Kidney (tissue), 13 donors: ENCODE measurements at regions not wholly inside any gene's neighbourhood (a gene's known extent, or its start where the extent isn't known, plus 50 kb on each side); places are given as distances from the start of the nearest gene placed in this dataset.

ENCODE experiments used
- DNase-seq, 5 donors: peaks; one replicate each; pipeline ENCODE4 v3.0.0-alpha.2; 2013 to 2020
- FAIRE-seq: peaks from 2 replicates; lab custom pipeline; 2012; peaks lifted over from hg19 to GRCh38; lab: Jason Lieb, UNC
- H3K27ac ChIP-seq, 2 donors: one replicate each; pipeline ENCODE4 v1.7.0; 2013; ENCODE audit warnings: low read depth in 2 of 2, low read length in 2 of 2, inconsistent platforms in 1 of 2
- H3K27me3 ChIP-seq: one replicate; pipeline ENCODE4 v1.7.1; 2013; ENCODE audit warnings: low read length, inconsistent platforms; ENCODE audit not compliant: control insufficient read depth, insufficient read depth
- H3K36me3 ChIP-seq, 3 donors: one replicate each; pipeline versions ENCODE4 v1.7.0 to v1.7.1; 2013; ENCODE audit warnings: low read length in 3 of 3, control low read depth in 1 of 3, inconsistent platforms in 1 of 3; ENCODE audit not compliant: insufficient read depth in 3 of 3, control insufficient read depth in 2 of 3
- H3K4me1 ChIP-seq, 3 donors: one replicate each; pipeline versions ENCODE4 v1.7.0 to v1.7.1; 2013; ENCODE audit warnings: low read length in 3 of 3, inconsistent platforms in 1 of 3, low read depth in 1 of 3; ENCODE audit not compliant: control insufficient read depth in 2 of 3, insufficient read depth in 2 of 3
- H3K4me3 ChIP-seq, 3 donors: one replicate each; pipeline versions ENCODE4 v1.7.0 to v1.8.1; 2013; ENCODE audit warnings: low read length in 3 of 3, control low read depth in 1 of 3, inconsistent platforms in 1 of 3
- H3K9ac ChIP-seq, 3 donors: one replicate each; pipeline versions ENCODE4 v1.7.0 to v1.7.1; 2013; ENCODE audit warnings: low read length in 3 of 3, control low read depth in 1 of 3, inconsistent platforms in 1 of 3
- H3K9me3 ChIP-seq, 3 donors: one replicate each; pipeline versions ENCODE4 v1.7.0 to v1.7.1; 2013; ENCODE audit warnings: low read length in 3 of 3, control low read depth in 1 of 3, inconsistent platforms in 1 of 3; ENCODE audit not compliant: control insufficient read depth in 2 of 3, insufficient read depth in 1 of 3
- CTCF ChIP-seq: IDR thresholded peaks from 3 replicates; pipeline ENCODE4 v1.5.1; 2012; ENCODE audit warnings: mild to moderate bottlenecking, moderate library complexity, borderline replicate concordance; ENCODE audit not compliant: insufficient read depth; ENCODE audit errors: extremely low read depth
- intact Hi-C: fragments of 100-400 bp; cut with DNase I; formaldehyde crosslinking; loops from one replicate; pipeline ENCODE4 v1.11.1; 2022
- donor health status: control.
- donor health status: control.
- donor health status: control.
- donor health status: control.
- donor health status: control.
- donor health status: DM: yes; HTN: yes; CAD: no.
- donor health status: Normal renal cell carcinoma (clear cell type).

GRCh38 chr17:77282524-77283515 is 142.1 kb downstream of the SEC14L1 start:
- no peak for FAIRE-seq
- no peaks in the 10 kb centered on the region for H3K27me3 ChIP-seq
- peak overlapping the region; percentile 45 to 76 for H3K27ac ChIP-seq
- H3K4me3 ChIP-seq: peak overlapping the region in 2 of 3 donors; percentile 68 to 71
- no peaks in the 10 kb centered on the region for H3K36me3 ChIP-seq
- peak overlapping the region in 2 of 3 donors; percentile 9 to 40 for H3K9ac ChIP-seq
- peaks cover 3 to 43% (median 21%) of the 10 kb centered on the region in 3 donors for H3K4me1 ChIP-seq
- TF ChIP-seq CTCF: no peak
- H3K9me3 ChIP-seq: no peaks in the 10 kb centered on the region
- DNase-seq: peak in 4 of 5 donors; percentile 39 to 88 (median 69)
- intact Hi-C loops: no loop called here

GRCh38 chr17:77284023-77284617 is 143.4 kb downstream of the SEC14L1 start:
- Histone ChIP-seq H3K4me1 (peaks cover 3 to 48% (median 29%) of the 10 kb centered on the region in 3 donors), H3K9me3 (no peaks in the 10 kb centered on the region), H3K4me3 (no peak overlapping the region), H3K27me3 (no peaks in the 10 kb centered on the region), H3K36me3 (no peaks in the 10 kb centered on the region), H3K27ac (peak overlapping the region in 1 of 2 donors; percentile 76), H3K9ac (no peak overlapping the region)
- no peak for TF ChIP-seq CTCF
- no peak for FAIRE-seq
- peak in 1 of 5 donors; percentile 47 for DNase-seq
- intact Hi-C loops: no loop called here

- Histone ChIP-seq H3K27me3 (no peaks in the 10 kb centered on the region), H3K4me3 (no peak overlapping the region), H3K9me3 (no peaks in the 10 kb centered on the region), H3K9ac (peak overlapping the region in 1 of 3 donors; percentile 59), H3K36me3 (no peaks in the 10 kb centered on the region), H3K27ac (peak overlapping the region; percentile 91 to 95), H3K4me1 (peaks cover 3 to 39% (median 29%) of the 10 kb centered on the region in 3 donors)
- peak in 4 of 5 donors; percentile 37 to 92 (median 52) for DNase-seq
- intact Hi-C loops: no loop called here
- TF ChIP-seq CTCF: no peak
- FAIRE-seq: no peak
Measured at GRCh38 chr17:77285594-77286390, 145.0 kb downstream of the SEC14L1 start.
